ENCODE measurements at regions not wholly inside any gene's neighbourhood (a gene's known extent, or its start where the extent isn't known, plus 50 kb on each side); places are given as distances from the start of the nearest gene placed in this dataset.

GRCh38 chr16:6600167-6600566, 732.5 kb upstream of the RBFOX1 start:
- peak; percentile 70 for DNase-seq (ENCODE audit: low spot score)

DNA sequence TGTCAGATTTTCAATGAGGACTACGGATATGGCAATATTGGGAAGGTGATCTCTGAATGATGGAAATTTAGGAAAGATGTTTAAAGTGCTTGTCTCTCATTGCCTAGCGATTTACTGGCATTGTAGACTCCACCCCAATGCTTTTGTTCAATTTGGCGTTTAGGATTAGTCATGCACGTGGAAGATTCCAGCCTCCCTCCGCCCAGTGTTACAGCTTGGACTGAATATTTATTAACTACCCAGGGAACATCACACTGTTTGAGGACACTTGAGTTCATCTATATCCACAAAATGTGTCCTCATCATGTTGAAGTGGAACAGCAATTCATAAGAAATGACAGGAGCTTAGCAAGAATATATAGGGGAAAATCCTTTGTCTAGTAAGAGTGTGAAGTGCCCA, 738.8 kb upstream of the RBFOX1 start:
- no peak for DNase-seq (ENCODE audit: low spot score)

- DNase-seq (ENCODE audit: low spot score), result no peak
Observed at GRCh38 chr16:6576606-6577005, 756.0 kb upstream of the RBFOX1 start.

DNA sequence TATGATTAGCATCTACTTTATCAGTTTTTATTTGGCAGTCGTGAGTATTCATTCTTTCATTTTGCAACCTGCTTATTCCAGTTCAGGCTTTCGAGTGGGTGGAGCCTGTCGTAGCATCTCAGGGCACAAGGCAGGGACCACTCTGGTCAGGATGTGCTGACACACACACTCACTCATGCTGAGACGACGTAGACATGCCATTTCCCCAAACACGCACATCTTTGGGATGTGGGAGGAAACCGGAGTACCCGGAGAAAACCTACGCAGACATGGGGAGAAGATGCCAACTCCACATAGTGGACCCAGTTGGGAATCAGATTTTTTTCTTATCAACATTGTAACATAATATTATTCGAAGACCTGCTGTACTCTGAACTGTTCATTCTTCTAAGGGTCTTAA, 756.5 kb upstream of the RBFOX1 start:
- DNase-seq (ENCODE audit: low spot score), result no peak

GRCh38 chr16:6574146-6574545, 758.5 kb upstream of the RBFOX1 start:
- no peak for DNase-seq (ENCODE audit: low spot score)

GRCh38 chr16:6573577-6573976, 759.1 kb upstream of the RBFOX1 start:
- peak; percentile 90 for DNase-seq (ENCODE audit: low spot score)

DNA sequence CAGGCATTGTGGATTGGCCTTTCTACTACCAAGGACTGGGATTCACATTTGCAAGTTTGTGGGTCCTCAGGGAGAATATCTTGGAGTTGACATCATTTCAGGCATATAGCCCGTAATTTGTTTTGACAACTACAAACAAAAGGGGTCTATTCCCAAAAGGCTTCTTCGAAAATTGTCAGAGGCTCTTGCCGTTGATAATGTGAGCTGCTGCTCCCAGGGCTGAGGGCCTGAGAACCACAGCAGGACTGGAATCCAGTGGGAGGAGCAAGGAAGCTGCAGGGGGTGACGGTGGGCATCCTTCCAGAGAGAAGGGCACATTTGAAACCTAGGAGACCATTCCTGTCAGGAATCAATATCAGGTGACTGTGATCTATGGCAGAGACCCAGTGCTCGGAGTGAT, 761.6 kb upstream of the RBFOX1 start:
- no peak for DNase-seq (ENCODE audit: low spot score)

- no peak for DNase-seq (ENCODE audit: low spot score)
Observed at GRCh38 chr16:6570530-6570929, 762.1 kb upstream of the RBFOX1 start.

GRCh38 chr16:6562986-6563385, 769.7 kb upstream of the RBFOX1 start:
- DNase-seq (ENCODE audit: low spot score), result no peak

GRCh38 chr16:6560306-6561100, 772.1 kb upstream of the RBFOX1 start:
- DNase-seq (ENCODE audit: low spot score), result no peak

GRCh38 chr16:6558661-6559060, 774.0 kb upstream of the RBFOX1 start:
- no peak for DNase-seq (ENCODE audit: low spot score)

DNA sequence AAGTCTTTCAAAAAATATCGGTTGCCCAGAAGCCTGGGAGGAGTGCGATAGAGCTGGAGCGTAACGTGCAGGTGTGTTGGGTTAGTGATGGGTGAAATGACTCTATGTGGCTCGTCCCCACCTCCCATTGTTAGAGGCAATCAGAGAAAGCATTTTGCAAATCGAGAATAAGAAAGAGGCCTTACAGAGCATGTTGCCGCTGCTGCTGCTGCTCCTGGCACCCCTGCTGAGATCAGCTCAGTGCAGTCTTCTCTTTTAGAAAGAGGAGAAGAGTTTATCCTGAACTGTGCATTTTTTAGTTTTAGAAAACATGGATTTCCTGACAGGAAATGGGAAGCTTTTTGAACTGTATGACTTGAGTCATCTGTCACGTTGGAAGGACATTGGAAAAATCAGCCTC, 774.5 kb upstream of the RBFOX1 start:
- no peak for DNase-seq (ENCODE audit: low spot score)

DNA sequence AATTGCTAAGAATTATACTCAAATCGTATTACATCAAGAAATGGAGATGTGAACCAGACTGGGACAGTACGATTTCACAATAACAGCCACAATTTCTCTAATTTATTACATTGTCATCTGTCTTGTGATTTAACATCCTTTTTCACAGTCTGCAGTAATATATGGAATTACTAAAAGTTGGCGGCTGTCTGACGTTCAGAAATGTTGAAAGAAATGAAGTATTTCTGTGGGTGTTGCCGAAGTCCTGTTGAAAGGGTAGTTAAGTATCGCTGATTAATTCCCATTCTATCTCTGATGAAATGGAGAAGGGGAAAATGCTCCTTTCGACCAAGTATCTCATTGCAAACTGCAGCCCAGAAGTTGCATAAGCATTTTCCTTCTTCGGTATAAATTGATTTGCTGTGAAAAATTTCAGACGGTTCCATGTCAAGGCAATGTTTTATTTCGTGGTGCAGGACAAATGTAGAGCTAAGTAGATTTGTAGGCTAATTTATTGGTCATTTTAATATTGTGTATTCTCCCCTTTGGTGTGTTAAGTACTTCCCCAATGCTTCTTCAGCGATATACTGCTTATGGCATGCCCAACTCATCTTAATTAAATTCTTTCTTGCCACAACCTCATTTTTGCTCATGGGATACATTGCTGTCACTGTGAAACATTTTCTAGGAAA, 775.2 kb upstream of the RBFOX1 start:
- DNase-seq (ENCODE audit: low spot score), result no peak

DNA sequence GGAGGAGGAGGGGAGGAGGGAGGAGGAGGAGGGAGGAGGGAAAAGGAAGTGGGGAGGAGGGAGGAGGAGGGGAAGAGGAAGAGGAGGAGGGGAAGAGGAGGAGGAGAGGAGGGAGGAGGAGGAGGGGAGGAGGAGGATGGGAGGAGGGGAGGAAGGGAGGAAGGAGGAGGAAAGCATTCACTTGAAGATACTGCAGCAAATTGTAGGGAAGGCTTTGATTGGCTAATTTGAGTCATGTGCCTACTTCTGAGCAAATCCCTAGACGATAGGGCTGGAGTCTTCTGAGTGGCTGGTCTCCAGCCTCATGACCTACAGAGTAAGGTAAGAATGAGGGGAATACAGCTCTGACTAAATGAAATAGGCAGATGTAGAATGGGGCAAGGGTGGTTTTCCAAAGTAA, 783.2 kb upstream of the RBFOX1 start:
- DNase-seq (ENCODE audit: low spot score), result no peak

GRCh38 chr16:6548507-6548906, 784.1 kb upstream of the RBFOX1 start:
- no peak for DNase-seq (ENCODE audit: low spot score)

GRCh38 chr16:6547131-6547530, 785.5 kb upstream of the RBFOX1 start:
- no peak for DNase-seq (ENCODE audit: low spot score)

DNA sequence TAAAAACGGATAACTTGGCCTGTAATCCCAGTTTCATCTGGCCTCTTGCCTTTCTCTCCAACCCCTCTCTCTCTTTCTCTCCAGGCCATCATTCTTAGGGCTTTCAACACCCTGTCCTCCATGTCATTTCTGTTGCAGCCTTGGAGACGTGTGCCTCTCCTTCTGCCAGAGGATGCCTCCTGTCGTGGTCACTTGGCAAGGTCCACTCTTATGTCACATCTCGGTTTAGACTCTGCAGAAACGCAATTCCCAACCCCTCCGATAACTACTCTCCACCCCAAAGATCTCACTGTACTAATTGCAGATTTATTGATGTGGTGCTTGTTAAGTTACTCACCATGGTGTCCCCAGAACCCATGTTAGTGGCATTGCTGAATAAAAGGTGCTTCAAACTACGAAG, 787.3 kb upstream of the RBFOX1 start:
- no peak for DNase-seq (ENCODE audit: low spot score)

DNA sequence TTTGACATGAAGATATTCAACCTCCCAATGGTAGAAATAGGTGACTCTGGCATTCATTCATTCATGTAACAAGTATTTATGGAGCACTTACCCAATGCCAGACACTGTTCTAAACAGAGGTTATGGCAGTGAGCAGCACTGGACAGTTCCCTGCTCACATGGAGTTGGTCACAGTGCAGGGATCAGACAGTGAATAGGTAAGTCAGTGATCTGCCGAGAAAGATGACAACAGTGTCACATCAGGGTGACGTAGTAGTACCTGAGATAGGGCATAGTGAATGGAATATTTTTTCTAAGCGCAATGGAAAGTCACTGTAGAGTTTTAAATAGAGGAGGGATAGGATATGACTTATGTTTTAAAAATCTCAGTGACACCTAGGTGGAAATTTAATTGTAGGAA, 791.4 kb upstream of the RBFOX1 start:
- DNase-seq (ENCODE audit: low spot score), result no peak

GRCh38 chr16:6536411-6536810, 796.2 kb upstream of the RBFOX1 start:
- DNase-seq (ENCODE audit: low spot score), result no peak

GRCh38 chr16:6531067-6531466, 801.6 kb upstream of the RBFOX1 start:
- no peak for DNase-seq (ENCODE audit: low spot score)

- no peak for DNase-seq (ENCODE audit: low spot score)
Observed at GRCh38 chr16:6528217-6528616, 804.4 kb upstream of the RBFOX1 start.

GRCh38 chr16:6527646-6528045, 805.0 kb upstream of the RBFOX1 start:
- no peak for DNase-seq (ENCODE audit: low spot score)

DNA sequence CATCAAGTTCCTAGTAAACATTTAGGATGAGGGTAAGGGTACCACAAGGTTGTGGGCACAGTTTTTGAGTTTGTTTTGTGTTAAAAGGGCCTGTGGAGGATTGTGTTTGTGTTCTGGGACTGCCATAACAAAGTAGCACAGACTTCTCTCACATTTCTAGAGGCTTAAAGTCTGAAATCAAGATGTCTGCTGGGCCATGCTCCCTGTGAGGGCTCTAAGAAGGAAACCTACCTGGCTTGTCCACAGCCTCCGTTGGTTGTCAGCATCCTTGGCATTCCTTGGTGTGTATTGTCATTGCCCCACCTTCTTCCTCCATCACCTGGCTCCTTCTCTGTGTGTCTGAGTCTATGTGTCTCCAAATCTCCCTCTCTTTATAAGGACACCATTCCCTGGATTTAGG, 808.1 kb upstream of the RBFOX1 start:
- DNase-seq (ENCODE audit: low spot score), result no peak
